ENCODE measurements at regions not wholly inside any gene's neighbourhood (a gene's known extent, or its start where the extent isn't known, plus 50 kb on each side); places are given as distances from the start of the nearest gene placed in this dataset.

DNA sequence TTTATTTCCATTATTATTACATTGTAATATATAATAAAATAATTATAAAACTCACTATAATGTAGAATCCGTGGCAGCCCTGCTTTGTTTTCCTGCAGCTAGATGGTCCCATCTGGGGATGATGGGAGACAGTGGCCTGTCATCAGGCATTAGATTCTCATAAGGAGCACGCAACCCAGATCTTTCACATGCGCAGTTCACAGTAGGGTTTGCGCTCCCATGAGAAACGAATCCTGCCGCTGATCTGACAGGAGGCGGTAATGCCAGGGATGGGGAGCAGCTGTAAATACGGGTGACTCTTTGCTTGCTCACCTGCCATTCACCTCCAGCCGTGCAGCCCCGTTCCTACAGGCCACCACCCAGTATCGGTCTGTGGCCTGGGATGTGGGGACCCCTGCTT lies 1879.3 kb upstream of the WWC1 start:
- H3K4me3 ChIP-seq (ENCODE audit: low read length): no peak overlapping the region
- no peaks in the 10 kb centered on the region for H3K36me3 ChIP-seq (ENCODE audit: control insufficient read depth, insufficient read depth, low read length)
- Mint-ChIP-seq H3K27ac (no peak overlapping the region), H3K9me3 (peaks cover 4% of the 10 kb centered on the region), H3K36me3 (ENCODE audit: low read depth) (no peaks in the 10 kb centered on the region), H3K27me3 (ENCODE audit: insufficient read depth) (no peaks in the 10 kb centered on the region), H3K4me3 (no peak overlapping the region), H3K4me1 (peaks cover 3% of the 10 kb centered on the region)
- H3K9ac ChIP-seq (ENCODE audit: extremely low read depth, low read length, poor library complexity, severe bottlenecking): no peak overlapping the region
- H3K27ac ChIP-seq (ENCODE audit: low read depth, low read length): no peak overlapping the region
- H3K9me3 ChIP-seq (ENCODE audit: control insufficient read depth, low read length): no peaks in the 10 kb centered on the region
- no peaks in the 10 kb centered on the region for H3K4me1 ChIP-seq (ENCODE audit: control insufficient read depth, insufficient read depth, low read length)
- 93 to 98% methylated on average over 7 to 11 of the region's 11 CpGs for WGBS, 2 experiments (ENCODE audit: insufficient coverage in 1 of 2, insufficient read length in 1 of 2)
- no peak for DNase-seq
- H3K27me3 ChIP-seq (ENCODE audit: control insufficient read depth, insufficient read depth, low read length, poor library complexity, severe bottlenecking): no peaks in the 10 kb centered on the region
- TF ChIP-seq, protein P1, sequence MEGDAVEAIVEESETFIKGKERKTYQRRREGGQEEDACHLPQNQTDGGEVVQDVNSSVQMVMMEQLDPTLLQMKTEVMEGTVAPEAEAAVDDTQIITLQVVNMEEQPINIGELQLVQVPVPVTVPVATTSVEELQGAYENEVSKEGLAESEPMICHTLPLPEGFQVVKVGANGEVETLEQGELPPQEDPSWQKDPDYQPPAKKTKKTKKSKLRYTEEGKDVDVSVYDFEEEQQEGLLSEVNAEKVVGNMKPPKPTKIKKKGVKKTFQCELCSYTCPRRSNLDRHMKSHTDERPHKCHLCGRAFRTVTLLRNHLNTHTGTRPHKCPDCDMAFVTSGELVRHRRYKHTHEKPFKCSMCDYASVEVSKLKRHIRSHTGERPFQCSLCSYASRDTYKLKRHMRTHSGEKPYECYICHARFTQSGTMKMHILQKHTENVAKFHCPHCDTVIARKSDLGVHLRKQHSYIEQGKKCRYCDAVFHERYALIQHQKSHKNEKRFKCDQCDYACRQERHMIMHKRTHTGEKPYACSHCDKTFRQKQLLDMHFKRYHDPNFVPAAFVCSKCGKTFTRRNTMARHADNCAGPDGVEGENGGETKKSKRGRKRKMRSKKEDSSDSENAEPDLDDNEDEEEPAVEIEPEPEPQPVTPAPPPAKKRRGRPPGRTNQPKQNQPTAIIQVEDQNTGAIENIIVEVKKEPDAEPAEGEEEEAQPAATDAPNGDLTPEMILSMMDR (conservative IDR thresholded peaks at IDR 0.05): no peak

- Histone ChIP-seq H3K4me3 (ENCODE audit: low read length) (no peak overlapping the region), H3K27me3 (ENCODE audit: control insufficient read depth, insufficient read depth, low read length, poor library complexity, severe bottlenecking) (no peaks in the 10 kb centered on the region), H3K9me3 (ENCODE audit: control insufficient read depth, low read length) (no peaks in the 10 kb centered on the region), H3K4me1 (ENCODE audit: control insufficient read depth, insufficient read depth, low read length) (peaks cover 6% of the 10 kb centered on the region), H3K36me3 (ENCODE audit: control insufficient read depth, insufficient read depth, low read length) (no peaks in the 10 kb centered on the region), H3K27ac (ENCODE audit: low read depth, low read length) (no peak overlapping the region), H3K9ac (ENCODE audit: extremely low read depth, low read length, poor library complexity, severe bottlenecking) (no peak overlapping the region)
- DNase-seq: no peak
- Mint-ChIP-seq H3K36me3 (ENCODE audit: low read depth) (peaks cover 1% of the 10 kb centered on the region), H3K9me3 (peaks cover 2% of the 10 kb centered on the region), H3K27ac (no peak overlapping the region), H3K4me1 (peaks cover 26% of the 10 kb centered on the region), H3K27me3 (ENCODE audit: insufficient read depth) (no peaks in the 10 kb centered on the region), H3K4me3 (no peak overlapping the region)
- TF ChIP-seq, protein P1 (conservative IDR thresholded peaks at IDR 0.05): no peak
- 96% methylated on average over 3 of the region's 3 CpGs; no CpG with 5 or more reads in 1 of the 2 experiments for WGBS, 2 experiments (ENCODE audit: insufficient coverage in 1 of 2, insufficient read length in 1 of 2)
These were observed 1864.2 kb upstream of the WWC1 start for GRCh38 chr5:166427211-166427610.

DNA sequence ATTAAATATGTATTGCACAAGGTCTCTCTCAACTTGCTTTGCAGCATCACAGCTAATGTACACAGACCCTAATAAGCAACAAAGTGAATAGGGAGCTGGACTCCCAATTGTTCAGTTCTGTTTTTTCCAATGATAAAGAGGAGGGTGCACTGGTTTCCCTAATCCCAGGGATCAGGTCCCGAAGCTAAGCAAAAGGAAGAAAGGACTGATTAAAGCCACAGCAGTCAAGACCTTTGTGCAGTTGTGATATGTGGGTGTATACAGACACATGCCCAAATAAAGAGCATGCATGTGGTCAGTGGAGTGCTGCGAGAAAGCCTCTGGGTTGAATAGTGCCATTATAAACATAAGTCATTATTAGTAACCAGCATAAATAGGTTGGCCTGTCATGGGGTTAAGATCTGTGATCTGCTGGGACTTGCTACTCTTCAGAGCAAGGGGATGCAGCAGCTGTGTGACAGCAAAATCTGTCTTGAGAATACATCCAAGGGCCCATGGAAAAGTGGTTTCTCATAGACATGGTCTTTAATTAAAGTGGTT lies 1863.1 kb upstream of the WWC1 start:
- TF ChIP-seq, protein P1 (conservative IDR thresholded peaks at IDR 0.05): no peak
- H3K36me3 Mint-ChIP-seq (ENCODE audit: low read depth): peaks cover 1% of the 10 kb centered on the region
- no peaks in the 10 kb centered on the region for H3K27me3 Mint-ChIP-seq (ENCODE audit: insufficient read depth)
- Histone ChIP-seq H3K9me3 (ENCODE audit: control insufficient read depth, low read length) (no peaks in the 10 kb centered on the region), H3K9ac (ENCODE audit: extremely low read depth, low read length, poor library complexity, severe bottlenecking) (no peak overlapping the region), H3K4me1 (ENCODE audit: control insufficient read depth, insufficient read depth, low read length) (peaks cover 6% of the 10 kb centered on the region), H3K4me3 (ENCODE audit: low read length) (no peak overlapping the region), H3K36me3 (ENCODE audit: control insufficient read depth, insufficient read depth, low read length) (no peaks in the 10 kb centered on the region), H3K27me3 (ENCODE audit: control insufficient read depth, insufficient read depth, low read length, poor library complexity, severe bottlenecking) (no peaks in the 10 kb centered on the region), H3K27ac (ENCODE audit: low read depth, low read length) (no peak overlapping the region)
- no peak overlapping the region for H3K4me3 Mint-ChIP-seq
- H3K27ac Mint-ChIP-seq: no peak overlapping the region
- DNase-seq: no peak
- WGBS, 2 experiments (ENCODE audit: insufficient coverage in 1 of 2, insufficient read length in 1 of 2): 98% methylated on average over 2 of the region's 2 CpGs; no CpG with 5 or more reads in 1 of the 2 experiments
- H3K9me3 Mint-ChIP-seq: peaks cover 2% of the 10 kb centered on the region
- H3K4me1 Mint-ChIP-seq: peaks cover 29% of the 10 kb centered on the region

Measured in endodermal cell (in vitro differentiated cells).